Esophagus squamous epithelium (tissue), 4 donors: ENCODE measurements at regions not wholly inside any gene's neighbourhood (a gene's known extent, or its start where the extent isn't known, plus 50 kb on each side); places are given as distances from the start of the nearest gene placed in this dataset.

ENCODE experiments used
- CTCF ChIP-seq, 6 experiments: fragments of 450-650 bp in 4 of 6; fragments of 200-600 bp in 2 of 6; sonication (generic) in 2 of 6; IDR thresholded peaks; one replicate each; pipeline ENCODE4 v1.5.1; 2016 to 2019; ENCODE audit warnings: antibody characterized with exemption in 6 of 6, mild to moderate bottlenecking in 4 of 6, moderate library complexity in 4 of 6
- POLR2A ChIP-seq, 4 donors: fragments of 450-650 bp; IDR thresholded peaks; one replicate each; pipeline ENCODE4 v1.6.1; 2017; ENCODE audit warnings: antibody characterized with exemption in 4 of 4, mild to moderate bottlenecking in 4 of 4, moderate library complexity in 3 of 4

DNA sequence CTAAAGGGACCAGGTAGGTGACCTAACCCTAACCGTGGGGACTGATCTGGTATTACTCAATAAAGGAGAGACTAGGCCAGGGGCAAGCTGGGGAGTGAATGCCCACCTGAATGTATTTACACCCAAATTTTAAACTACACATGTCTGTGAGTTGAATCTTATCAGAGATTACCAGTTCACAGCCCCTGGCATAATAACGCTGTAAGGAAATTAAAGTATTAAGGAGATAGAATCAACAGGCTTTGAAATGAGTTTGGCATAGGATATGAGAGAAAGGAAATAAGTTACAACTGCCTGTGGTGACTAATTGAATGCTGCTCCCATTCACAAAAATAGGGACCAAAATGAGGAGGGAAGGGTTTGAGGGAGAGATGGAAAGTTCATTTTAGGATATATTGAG, 593.3 kb downstream of the CSNK1G3 start:
- TF ChIP-seq CTCF (IDR thresholded peaks at IDR 0.05) = no peak
- TF ChIP-seq POLR2A (IDR thresholded peaks at IDR 0.05) = no peak
